ENCODE measurements at regions not wholly inside any gene's neighbourhood (a gene's known extent, or its start where the extent isn't known, plus 50 kb on each side); places are given as distances from the start of the nearest gene placed in this dataset.

GRCh38 chr4:189385098-189385497 lies 555.6 kb upstream of the FRG1 start:
- TF ChIP-seq POLR2A (IDR thresholded peaks at IDR 0.05; ENCODE audit: low read depth) (no peak), CTCF (IDR thresholded peaks at IDR 0.05) (no peak), POLR2AphosphoS5 (IDR thresholded peaks at IDR 0.05) (no peak), EP300 (IDR thresholded peaks at IDR 0.05) (no peak)
